Endothelial cell of umbilical vein (primary cell): ENCODE measurements at regions not wholly inside any gene's neighbourhood (a gene's known extent, or its start where the extent isn't known, plus 50 kb on each side); places are given as distances from the start of the nearest gene placed in this dataset.

Experiments used
- CTCF ChIP-seq, 2 donors: IDR thresholded peaks; 1 replicate in 1 of 2; 2 replicates in 1 of 2; pipeline ENCODE4 v1.5.1; 2011; ENCODE audit warnings: low read length in 2 of 2, mild to moderate bottlenecking in 2 of 2, moderate library complexity in 2 of 2, control low read depth in 1 of 2, inconsistent platforms in 1 of 2, low read depth in 1 of 2; ENCODE audit not compliant: insufficient read depth in 1 of 2; ENCODE audit errors: extremely low read depth in 1 of 2
- EZH2 ChIP-seq: IDR thresholded peaks from 2 replicates; pipeline ENCODE4 v1.6.1; 2012; ENCODE audit warnings: borderline replicate concordance, low read depth, mild to moderate bottlenecking, moderate library complexity, low read length, inconsistent platforms; ENCODE audit not compliant: severe bottlenecking
- GATA2 ChIP-seq: IDR thresholded peaks from 2 replicates; pipeline ENCODE4 v1.7.0; 2011; ENCODE audit warnings: low read depth, mild to moderate bottlenecking, moderate library complexity, mixed read lengths, low read length; ENCODE audit not compliant: insufficient read length, insufficient read depth
- JUN ChIP-seq: IDR thresholded peaks from 2 replicates; pipeline ENCODE4 v1.6.1; 2011; ENCODE audit warnings: borderline replicate concordance, low read depth; ENCODE audit not compliant: insufficient read length, insufficient read depth
- MAX ChIP-seq: IDR thresholded peaks from 2 replicates; pipeline ENCODE4 v1.6.1; 2011; ENCODE audit not compliant: insufficient read depth, insufficient read length
- MYC ChIP-seq: IDR thresholded peaks from one replicate; pipeline ENCODE4 v1.6.1; 2011; ENCODE audit warnings: mild to moderate bottlenecking, low read depth, low read length
- POLR2A ChIP-seq: IDR thresholded peaks from 2 replicates; pipeline ENCODE4 v1.6.1; 2012; ENCODE audit warnings: low read depth, mild to moderate bottlenecking, control low read depth, low read length
- POLR2AphosphoS5 ChIP-seq: IDR thresholded peaks from 2 replicates; pipeline ENCODE4 v1.6.1; 2012; ENCODE audit warnings: low read depth, mild to moderate bottlenecking, control low read depth, low read length, moderate library complexity; ENCODE audit not compliant: insufficient read depth

GRCh38 chr5:111602817-111603445 is 90.6 kb upstream of the STARD4 start:
- TF ChIP-seq POLR2A (no peak), CTCF (IDR thresholded peaks at IDR 0.05; ENCODE audit: extremely low read depth in 1 of 2, insufficient read depth in 1 of 2, low read depth in 1 of 2, low read length in 2 of 2) (no peak), POLR2AphosphoS5 (no peak), GATA2 (no peak), EZH2 (no peak), MYC (no peak), JUN (no peak), MAX (no peak)
